NT2/D1 (cell line): ENCODE measurements at regions not wholly inside any gene's neighbourhood (a gene's known extent, or its start where the extent isn't known, plus 50 kb on each side); places are given as distances from the start of the nearest gene placed in this dataset.

Experiments used
- YY1 ChIP-seq: IDR thresholded peaks from 2 replicates; pipeline ENCODE4 v1.6.1; 2011; ENCODE audit not compliant: insufficient read length, insufficient read depth
- ZNF274 ChIP-seq: IDR thresholded peaks from 2 replicates; pipeline ENCODE4 v1.6.1; 2011; ENCODE audit warnings: mild to moderate bottlenecking, low read depth, low read length

DNA sequence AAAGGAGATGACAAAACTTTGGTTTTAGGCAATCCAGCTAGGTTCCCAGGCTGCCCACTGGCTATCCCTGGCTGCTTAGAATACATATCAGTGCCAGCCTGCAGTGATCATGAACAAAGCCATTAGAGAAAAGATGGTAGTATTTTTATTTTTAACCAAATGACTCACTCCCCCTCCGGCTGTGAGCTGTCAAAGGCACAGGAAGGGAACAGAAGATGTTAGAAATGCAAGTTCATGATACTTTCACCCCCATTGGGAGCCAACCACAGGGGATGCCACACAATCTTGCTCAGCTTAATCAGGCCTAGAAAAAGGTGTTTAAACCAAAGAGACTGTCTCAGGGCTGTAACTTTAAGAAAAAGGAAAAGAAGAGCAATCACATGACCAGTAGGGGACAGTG, 70.3 kb upstream of the ASTN2 start:
- TF ChIP-seq ZNF274 (no peak), YY1 (no peak)
